NCI-H2081 treated with DMSO at 0.1 percent for 48 hours (cell line): ENCODE measurements at regions not wholly inside any gene's neighbourhood (a gene's known extent, or its start where the extent isn't known, plus 50 kb on each side); places are given as distances from the start of the nearest gene placed in this dataset.
"Not testable (repeated sequence)": the region's sequence is repeated elsewhere in the genome, so short reads cannot be mapped to it uniquely, and the experiment has no call there.

Experiments used
- DNase-seq: peaks from one replicate; lab custom pipeline; 2025; lab: John Stamatoyannopoulos, UW

DNA sequence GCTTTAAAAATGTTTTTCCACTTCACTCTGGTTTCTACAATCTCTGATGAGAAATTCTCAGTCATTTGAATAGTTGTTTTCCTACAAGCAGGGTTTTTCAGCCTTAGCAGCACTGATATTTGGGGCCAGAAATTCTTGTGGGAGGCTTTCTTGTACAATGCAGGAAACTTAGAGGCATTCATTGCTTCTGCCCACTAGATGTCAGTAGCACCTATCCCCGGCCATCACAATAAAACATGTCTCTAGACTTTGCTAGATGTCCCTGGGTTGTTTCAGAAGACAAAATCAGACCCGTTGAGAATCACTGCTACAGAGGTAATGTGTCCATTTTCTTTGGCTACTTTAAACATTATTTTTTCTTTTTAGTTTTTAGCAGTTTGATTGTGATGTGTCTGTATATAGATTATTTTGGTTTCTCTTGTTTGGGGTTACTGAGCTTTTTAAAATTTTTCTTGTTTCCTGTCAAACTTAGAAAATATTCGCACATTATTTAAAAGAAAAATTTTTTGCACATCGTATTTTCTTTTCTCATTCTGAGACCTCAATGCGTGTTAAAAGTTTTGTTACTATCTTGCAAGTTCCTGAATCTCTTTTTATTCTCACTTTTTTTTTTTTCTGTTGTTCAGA is 60.8 kb upstream of the CCDC179 start:
- DNase-seq, result peak; percentile 52

DNA sequence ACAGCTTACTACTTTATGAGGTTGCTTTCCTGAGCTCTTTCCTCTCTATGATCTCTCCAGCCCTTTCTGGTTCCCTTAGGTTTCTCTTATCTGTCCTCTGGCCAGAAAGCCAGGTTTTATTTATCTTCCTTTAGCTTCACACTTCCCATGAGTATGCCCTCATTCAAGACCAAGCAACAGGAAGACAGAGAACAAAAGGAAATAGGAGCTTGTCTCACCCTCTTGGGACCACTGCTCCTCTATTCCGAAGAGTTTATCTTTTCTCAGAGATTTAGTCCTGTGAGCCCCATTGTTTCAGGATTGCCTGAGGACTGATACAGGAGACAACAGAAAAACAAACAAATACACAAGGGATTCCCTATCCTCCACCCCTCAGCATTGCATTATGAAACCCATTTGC is 62.4 kb upstream of the CCDC179 start:
- no peak for DNase-seq

DNA sequence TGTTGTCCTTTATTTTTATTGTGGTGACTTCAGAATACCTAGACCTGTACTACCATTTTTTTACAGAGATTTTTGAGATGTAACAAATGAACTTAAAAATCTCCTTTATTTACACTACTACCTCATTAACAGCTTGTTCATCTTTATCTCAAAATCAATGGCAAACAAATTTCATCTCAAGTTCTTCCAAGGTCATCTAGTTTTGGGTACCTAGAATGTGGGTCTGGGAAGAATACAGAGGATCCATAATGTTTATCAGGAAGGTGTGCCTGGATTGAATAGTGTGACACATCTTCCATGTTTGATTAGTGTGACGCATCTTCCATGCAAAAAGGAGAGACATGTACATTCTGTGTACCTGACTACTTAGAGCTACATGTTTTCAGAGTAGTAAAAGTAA is 63.3 kb upstream of the CCDC179 start:
- DNase-seq, result no peak

DNA sequence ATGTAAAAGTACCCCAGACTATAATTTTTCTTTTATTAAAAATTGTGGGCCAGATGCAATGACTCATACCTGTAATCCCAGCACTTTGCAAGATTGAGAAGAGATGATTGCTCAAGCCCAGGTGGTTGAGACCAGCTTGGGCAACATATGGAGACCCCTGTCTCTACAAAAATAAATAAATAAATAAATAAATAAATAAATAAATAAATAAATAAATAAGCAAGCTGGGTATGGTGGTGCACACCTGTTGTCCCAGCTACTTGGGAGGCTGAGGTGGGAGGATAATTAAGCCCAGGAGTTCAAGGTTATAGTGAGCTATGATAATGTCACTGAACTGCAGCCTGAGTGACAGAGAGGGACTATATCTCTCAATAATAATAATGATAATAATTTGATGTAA is 66.1 kb upstream of the CCDC179 start:
- no peak for DNase-seq

DNA sequence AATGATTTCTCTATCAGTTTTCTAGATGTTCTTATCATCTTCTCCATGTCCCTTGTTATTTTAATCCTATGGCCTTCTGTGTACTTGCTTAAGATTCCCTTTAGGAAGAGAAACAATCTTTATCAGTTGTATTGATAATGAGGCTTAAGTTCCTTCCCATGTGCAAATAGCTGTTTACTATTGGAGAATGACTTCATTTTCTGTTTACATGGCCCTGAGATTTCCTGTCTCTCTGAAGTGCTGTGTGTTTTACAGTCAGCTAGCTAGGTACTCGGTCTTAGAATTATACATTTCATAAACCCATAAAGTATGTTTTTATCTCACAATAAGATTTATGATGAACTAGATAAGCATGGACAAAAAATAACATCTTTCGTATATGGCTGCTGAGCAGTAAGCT is 67.5 kb upstream of the CCDC179 start:
- no peak for DNase-seq

DNA sequence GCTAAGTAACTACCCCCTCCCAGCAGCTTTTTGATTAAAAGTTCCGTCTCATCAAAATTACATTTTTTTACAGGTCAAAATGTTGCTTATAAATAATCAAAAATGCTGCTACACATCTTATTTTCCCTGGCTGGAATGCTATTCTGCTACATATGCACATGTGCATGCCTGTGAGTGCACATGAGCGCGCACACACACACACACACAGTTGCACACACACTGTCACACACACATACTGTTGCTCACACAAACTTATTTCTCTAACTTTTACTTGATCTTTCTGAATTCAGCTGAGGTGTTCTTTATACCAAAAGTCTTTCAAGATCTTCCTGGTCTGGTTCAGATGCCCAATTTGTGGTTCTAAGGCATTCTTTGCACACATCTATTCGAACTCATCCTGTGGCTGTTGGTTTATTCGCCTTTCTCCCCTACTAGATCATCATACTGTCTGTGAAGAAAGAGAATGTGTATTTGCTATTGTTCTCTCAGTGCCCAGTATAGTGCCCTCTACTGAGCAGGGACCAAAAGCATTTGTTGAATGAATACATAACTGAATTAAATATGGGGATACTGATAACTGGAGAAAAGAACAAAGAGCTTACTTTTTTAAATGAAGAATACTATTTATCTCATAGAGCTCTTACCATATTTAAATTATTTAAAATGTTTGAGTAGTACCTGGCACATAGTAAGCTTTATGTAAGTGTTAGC is 68.1 kb upstream of the CCDC179 start:
- DNase-seq, result no peak

DNA sequence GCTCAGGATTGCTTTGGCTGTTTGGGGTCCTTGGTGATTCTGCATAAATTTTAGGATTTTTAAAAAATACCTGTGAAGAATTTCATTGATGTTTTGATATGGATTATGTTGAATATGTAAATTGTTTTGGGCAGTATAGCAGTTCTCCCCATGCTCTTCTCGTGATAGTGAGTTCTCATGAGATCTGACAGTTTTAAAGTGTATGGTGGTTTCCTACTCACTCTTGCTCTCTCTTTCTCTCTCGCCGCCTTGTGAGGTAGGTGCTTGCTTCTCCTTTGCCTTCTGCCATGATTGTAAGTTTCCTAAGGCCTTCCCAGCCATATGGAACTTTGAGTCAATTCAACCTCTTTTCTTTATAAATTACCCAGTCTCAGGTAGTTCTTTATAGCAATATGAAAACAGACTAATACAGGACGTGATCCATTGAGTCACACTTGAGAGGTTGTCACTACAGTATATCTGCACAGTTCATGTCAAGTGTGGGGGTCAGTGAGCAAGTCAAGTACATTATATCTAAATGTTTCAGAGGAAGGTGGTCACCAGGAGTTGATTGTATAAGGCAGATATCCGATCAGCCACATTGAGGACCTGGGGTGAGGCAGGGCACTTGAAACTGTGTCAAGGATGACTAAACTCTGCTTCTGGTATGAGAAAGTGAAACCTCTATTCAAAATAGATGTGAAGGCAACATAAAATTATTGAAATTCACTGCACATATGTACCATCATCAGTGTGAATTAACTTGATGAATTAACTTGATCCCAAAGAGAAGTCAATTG is 70.7 kb upstream of the CCDC179 start:
- DNase-seq, result no peak

DNA sequence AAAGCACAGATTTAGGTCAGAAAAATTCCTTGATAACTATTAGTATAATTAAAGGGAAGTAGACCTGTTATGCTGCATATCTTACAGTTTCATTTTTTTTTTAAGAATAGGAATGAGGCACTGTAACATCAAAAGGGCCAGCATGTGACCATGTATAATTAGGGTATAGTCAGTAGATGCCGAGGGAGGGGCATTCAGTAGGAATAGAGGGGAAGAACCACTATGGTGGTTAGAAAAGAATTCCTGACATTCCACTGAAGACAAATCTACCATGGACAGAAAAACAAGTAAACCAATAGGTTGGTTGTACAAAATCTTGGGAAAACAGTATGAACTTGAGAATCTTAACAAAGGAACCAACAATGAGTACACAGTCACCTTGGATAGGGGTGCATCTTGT is 78.4 kb upstream of the CCDC179 start:
- no peak for DNase-seq

DNA sequence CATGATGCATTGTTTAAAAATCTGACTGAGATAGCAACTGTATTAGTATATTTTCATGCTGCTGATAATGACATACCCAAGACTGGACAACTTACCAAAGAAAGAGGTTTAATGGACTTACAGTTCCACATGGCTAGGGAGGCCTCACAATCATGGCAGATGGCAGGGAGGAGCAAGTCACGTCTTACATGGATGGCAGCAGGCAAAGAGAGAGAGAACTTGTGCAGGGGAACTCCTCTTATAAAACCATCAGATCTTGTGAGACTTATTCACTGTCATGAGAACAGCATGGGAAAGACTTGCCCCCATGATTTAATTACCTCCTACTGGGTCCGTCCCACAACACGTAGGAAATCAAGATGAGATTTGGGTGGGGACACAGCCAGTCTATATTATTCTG is 81.3 kb upstream of the CCDC179 start:
- not testable (repeated sequence) for DNase-seq

DNA sequence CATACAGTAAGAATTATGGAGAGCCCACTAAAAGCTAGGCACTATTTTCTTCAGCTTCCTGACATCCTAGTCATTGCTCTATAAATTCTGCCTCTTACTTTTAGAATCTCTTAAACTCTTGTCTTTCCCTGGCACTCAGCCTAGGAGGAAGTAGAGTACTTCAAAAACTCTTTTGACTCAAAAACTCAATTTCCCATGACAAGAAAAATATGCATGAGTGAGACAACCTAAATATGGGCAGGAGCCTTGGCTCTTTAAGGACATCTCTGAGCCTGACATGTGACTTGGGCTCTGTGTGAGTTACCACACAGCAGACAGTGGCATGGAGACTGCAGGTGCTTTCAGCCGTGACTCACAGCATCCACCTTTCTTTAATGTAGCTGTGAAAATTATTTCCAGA is 97.5 kb upstream of the CCDC179 start:
- no peak for DNase-seq

DNA sequence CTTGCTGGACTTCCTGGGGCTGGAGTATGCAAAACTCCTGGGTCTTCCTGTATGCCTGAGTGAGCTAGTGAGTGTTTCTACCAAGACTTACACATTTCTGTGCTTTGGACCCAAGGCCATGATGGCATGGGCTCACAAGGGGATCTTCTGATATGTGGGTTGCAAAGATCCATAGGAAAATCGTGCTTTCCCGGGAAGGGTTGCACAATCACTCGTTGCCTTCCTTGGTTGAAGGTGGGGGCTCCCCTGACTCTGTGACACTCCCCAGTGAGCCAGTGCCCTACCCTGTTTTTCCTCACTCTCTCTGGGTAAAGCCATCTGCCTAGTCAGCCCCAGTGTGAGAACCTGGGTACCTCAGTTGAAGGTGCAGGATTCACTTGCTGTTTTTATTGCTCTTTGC is 114.0 kb upstream of the CCDC179 start:
- no peak for DNase-seq

DNA sequence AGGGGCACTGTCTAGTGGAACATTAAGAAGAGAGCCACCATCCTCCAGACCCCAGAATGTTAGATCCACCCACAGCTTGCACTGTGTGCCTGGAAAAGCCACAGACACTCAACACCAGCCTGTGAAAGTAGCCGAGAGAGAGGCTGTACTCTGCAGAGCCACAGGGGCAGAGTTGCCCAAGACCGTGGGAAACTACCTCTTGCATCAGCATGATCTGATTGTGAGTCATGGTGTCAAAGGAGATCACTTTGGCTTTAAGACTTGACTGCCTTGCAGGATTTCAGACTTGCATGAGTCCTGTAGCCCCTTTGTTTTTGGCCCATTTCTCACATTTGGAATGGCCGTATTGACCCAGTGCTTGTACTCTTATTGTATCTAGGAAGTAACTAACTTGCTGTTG is 115.9 kb upstream of the CCDC179 start:
- DNase-seq, result no peak

DNA sequence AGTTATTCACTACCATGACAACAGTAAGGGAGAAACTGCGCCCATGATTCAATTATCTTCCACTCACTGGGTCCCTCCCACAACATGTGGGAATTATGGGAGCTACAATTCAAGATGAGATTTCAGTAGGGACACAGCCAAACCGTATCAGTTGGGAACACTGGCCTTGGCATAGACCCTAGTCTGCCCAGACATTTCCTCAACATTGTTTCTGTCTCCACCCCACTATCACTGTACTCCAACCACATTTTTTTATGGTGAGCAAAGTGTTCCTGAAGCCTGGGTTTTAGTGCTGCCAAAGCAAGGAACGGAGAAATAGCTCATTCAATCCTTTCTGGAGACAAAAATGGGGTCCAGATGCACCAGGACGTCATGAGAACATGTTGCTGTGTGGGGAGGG is 122.6 kb upstream of the CCDC179 start:
- DNase-seq, result no peak

DNA sequence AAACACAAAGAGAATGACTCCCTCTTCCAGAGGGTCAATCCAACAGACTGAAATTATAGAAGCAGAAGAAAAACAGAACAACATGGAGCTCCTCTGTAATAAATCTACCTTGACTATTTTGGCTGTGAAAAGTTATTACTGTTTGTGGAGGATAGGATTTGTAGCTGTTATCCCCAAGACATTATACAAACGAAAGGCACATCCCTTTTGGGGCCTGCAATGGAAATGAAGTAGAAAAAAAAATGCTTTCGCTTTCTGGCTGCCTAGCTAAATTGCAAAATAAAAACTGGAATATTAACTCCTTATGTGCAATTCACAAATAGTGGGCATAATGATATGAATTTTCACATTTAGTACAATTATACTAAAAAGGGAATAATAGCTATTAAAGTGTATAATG is 123.8 kb upstream of the CCDC179 start:
- no peak for DNase-seq

DNA sequence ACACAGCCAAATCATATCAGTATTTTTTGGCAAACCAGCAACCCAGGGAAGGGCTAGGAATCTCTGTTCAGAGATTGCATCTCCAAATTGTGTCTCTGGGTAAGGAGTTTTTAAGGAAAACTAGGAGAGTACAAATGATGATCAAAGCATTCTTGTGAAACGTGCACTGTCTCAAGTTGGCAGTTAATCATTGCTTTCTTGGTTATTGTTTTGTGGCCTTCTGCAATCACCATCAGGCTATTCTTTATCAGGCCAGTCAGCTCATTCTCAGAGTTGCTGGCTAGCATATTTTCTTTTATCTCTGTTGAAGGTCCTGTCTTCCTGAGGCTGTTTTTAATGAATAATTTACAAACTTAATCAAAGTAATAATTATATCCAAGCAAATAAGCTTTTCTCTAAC is 129.1 kb upstream of the CCDC179 start:
- DNase-seq, result no peak

DNA sequence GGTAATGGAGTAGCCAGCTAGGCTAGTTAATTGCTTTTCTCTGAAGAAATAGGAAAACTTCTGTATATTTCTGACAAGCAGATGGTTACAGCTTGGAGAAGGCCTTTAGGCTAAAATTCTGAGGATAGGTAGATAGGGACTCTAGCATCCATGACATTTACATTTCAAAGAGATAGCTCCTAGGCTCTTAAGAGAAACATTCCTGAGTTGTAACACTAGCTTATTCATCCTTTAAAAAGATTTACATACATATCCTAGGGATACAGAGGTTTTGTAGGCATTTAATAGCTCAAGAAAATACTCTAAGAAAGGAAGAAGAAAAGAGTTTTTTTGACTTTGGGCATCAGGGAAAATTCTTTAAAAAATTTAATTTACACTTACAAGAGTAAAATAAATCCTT is 130.9 kb upstream of the CCDC179 start:
- no peak for DNase-seq

DNA sequence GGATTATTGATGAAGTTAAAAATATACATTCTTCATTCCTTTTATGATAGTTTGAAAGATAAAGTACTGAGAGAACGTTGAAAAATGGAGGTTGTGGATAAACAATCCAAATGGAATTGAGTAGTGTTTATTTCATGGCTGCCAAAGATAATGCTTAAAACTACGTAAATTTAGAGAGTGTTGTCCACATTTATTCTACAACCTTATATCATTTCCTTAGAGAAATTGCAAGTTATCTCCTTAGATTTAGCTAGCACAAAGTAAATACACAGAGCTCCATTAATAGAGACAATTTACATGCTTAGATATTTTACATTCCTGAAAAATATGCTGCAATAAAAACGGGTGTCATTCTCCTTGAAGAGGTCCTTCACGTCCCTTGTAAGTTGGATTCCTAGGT is 146.5 kb upstream of the CCDC179 start:
- no peak for DNase-seq

DNA sequence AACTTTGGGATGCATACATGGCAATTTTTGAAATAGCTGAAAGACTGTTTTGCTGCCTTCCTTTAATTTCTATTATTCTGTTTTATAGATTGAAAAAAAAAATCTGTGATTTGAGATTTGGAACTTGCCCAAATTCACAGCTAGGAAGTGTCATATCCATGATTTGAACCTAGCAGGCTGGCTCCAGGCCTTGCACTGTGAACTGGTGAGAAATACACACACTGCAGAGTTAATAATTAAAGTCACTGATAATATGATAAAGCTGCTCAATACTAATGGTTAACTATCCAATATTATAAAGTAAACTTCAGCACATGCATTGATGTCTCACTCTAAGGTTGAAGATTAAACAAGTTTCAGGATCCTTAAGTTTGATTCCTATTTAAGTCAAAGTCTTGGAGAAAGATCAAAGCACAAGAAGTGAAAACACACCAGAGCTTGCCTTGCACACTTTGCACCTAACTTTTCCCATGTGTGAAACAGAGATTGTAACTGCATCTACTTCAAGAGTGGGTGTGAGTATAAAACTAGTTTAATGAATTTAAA is 150.6 kb upstream of the CCDC179 start:
- DNase-seq, result no peak

DNA sequence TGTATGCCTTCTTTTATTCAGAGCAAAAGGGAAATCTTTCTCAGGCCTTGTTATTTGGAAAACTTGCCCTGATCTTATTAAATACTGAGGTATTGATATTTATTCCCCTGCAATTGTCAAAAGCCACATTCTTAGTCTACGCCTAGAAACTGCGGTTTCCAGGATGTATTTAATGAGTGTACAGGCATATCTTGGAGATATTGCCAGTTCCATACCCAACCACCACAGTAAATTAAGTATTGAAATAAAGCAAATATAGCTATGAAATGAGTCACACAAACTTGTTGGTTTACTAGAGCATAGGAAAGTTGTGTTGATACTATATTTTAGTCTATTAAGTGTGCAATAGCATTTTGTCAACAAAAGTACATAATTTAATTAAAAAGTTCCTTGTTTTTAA is 152.7 kb upstream of the CCDC179 start:
- no peak for DNase-seq

DNA sequence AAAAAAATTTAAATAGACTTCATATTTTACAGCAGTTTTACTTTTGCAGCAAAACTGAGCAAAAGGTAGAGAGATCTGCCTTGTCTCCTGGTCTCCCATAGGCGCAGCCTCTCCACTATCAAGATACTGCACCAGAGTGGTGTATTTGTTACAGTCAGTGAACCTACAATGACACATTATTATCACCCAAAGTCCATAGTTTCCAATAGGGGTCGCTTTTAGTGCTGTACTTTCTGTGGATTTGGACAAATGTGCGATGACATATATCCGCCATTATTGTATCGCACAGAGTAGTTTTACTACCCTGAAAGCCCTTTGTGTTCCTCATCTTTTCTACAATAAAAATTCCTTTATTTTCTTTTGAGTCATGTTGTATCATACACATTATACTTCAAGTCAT is 153.2 kb upstream of the CCDC179 start:
- no peak for DNase-seq

DNA sequence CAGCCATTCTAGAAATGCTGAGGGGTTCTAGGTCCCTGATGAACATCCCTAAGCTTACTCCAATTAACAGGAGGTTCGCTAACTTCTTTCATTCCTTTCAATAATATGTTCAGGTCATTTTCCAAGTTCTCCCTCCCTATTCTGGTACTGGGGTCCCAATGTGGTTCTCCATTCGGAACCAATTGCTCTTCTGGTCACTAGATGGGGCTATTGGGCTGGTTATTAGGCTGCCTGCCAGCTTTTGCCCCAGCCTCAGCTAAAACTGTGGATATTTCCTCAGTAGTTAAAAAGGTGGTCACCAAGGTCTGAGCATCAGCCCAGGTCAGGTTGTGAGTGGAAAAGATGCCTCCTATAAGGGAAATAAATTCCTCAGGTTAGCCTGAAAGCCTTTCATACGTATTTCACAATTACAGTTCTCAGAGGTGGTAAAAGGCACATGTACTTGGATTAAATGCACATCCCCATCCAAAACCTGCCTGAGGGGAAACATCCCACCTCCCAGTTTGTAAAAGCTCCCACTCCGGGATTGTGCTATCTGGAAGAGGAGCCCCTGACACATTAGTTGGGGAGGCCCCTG is 161.1 kb upstream of the CCDC179 start:
- no peak for DNase-seq

DNA sequence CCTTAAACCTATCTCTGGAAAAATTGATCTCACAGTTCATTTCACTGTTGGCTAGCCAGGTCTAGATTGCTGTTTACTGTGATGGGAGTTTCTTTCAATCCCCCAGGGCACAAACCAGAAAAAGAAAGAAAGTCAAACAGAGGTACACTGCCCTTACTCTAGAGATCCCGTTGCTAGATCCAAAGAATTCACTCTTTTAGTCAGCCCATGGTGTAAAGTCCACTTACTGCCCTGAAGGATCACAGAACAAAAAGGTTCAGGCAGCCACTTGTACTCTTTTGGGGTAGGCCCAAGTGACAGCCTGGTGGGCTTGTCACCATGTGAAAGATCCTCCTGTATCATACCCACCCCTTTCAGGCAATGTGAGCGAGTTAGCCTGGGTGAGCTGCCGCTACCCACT is 162.6 kb upstream of the CCDC179 start:
- DNase-seq, result no peak

DNA sequence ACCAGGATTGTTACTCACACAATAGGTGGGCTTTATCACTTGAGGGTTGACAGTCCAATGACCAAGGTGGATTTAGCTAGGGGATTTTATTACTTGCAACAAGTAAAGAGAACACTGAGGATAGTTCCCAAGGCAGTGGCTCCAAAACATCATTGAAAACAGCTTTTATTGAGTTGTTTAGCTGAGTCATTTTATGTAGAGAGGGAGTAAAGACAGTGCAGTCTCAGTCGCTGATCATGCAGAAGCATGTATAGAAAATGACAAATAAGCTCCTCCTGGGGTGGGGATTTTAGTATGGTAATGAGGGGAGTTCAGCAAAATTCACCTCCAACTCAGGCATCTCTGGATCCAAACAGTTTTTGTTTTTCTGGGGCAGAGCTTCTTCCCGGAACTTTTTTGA is 163.0 kb upstream of the CCDC179 start:
- DNase-seq, result no peak
